ENCODE measurements at regions not wholly inside any gene's neighbourhood (a gene's known extent, or its start where the extent isn't known, plus 50 kb on each side); places are given as distances from the start of the nearest gene placed in this dataset.

DNA sequence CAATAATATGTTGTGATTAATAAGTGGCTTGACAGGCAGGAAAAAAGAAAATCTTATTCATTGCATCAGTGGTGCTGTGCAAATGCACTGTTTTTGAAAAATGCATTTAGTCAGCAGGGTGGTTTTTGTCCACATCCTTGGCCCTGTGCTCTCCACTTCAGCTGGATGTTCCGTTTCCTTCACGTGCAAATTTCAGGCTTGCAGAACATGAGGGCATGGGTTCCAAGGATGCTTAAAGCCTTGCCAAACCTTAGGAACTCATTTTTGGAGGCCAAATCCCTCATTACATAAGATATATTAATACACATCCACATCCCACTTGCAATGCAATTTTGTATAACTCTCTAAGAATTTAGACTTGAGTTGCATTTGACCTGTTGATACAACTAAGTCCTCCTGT is 410.1 kb downstream of the PRDM2 start:
- intact Hi-C loops (cut with DNase I): no loop called here
- Histone ChIP-seq H3K9me3 (no peaks in the 10 kb centered on the region), H3K36me3 (no peaks in the 10 kb centered on the region), H3K27ac (no peak overlapping the region), H3K4me3 (no peak overlapping the region), H3K27me3 (ENCODE audit: low read depth) (no peaks in the 10 kb centered on the region), H3K4me1 (no peaks in the 10 kb centered on the region)
- DNase-seq (no peak), ATAC-seq (no peak)
- no peak for TF ChIP-seq CTCF (IDR thresholded peaks at IDR 0.05)

DNA sequence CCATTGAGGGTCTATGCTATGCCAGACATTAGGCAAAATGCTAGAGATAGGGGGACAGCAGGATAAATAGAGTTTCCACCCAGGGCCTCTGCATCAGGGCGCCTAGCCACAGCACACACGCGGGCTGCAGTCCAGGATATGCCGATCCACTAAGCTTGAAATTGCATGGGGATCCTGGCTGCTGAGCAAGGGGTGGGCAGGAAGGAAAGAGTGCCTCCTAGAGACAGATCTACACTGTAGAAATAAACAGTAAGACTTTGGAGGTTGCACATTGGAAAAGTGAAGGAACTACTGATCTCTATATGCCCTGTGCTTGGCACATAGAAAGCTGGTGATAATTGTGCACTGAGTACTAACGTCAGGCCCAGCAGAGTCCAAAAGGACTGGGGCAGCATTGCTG is 411.1 kb downstream of the PRDM2 start:
- Histone ChIP-seq H3K4me1 (no peaks in the 10 kb centered on the region), H3K36me3 (no peaks in the 10 kb centered on the region), H3K9me3 (no peaks in the 10 kb centered on the region), H3K27ac (no peak overlapping the region), H3K4me3 (no peak overlapping the region), H3K27me3 (ENCODE audit: low read depth) (no peaks in the 10 kb centered on the region)
- no peak for ATAC-seq
- intact Hi-C loops (cut with DNase I): no loop called here
- no peak for TF ChIP-seq CTCF (IDR thresholded peaks at IDR 0.05)
- DNase-seq: no peak

GRCh38 chr1:14112613-14113012 is 412.6 kb downstream of the PRDM2 start:
- DNase-seq (no peak), ATAC-seq (no peak)
- Histone ChIP-seq H3K27me3 (ENCODE audit: low read depth) (no peaks in the 10 kb centered on the region), H3K9me3 (no peaks in the 10 kb centered on the region), H3K36me3 (no peaks in the 10 kb centered on the region), H3K4me1 (no peaks in the 10 kb centered on the region), H3K27ac (no peak overlapping the region), H3K4me3 (no peak overlapping the region)
- intact Hi-C loops (cut with DNase I): no loop called here
- TF ChIP-seq CTCF (IDR thresholded peaks at IDR 0.05): no peak

DNA sequence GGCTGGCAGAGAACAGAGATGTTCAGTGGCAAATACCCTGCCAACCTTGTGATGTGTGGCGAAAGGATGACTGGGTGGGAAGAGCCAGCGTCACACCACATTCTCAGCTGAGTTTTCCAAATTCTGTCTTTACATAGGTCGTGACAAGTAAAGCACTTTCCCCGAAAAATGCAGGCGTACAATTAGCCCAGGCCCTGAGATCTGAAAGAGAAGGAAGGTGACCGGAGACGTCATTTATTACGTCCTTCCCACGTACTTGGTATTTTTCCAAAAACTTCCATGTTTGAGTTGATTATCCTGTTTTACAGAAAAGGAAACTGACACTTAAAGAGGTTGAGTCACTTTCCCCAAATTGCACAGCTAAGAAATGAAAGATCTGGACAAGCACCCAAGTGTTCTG is 413.3 kb downstream of the PRDM2 start:
- Histone ChIP-seq H3K36me3 (no peaks in the 10 kb centered on the region), H3K4me3 (no peak overlapping the region), H3K9me3 (no peaks in the 10 kb centered on the region), H3K27ac (no peak overlapping the region), H3K27me3 (ENCODE audit: low read depth) (no peaks in the 10 kb centered on the region), H3K4me1 (no peaks in the 10 kb centered on the region)
- no peak for TF ChIP-seq CTCF (IDR thresholded peaks at IDR 0.05)
- ATAC-seq (no peak), DNase-seq (no peak)
- intact Hi-C loops (cut with DNase I): no loop called here

DNA sequence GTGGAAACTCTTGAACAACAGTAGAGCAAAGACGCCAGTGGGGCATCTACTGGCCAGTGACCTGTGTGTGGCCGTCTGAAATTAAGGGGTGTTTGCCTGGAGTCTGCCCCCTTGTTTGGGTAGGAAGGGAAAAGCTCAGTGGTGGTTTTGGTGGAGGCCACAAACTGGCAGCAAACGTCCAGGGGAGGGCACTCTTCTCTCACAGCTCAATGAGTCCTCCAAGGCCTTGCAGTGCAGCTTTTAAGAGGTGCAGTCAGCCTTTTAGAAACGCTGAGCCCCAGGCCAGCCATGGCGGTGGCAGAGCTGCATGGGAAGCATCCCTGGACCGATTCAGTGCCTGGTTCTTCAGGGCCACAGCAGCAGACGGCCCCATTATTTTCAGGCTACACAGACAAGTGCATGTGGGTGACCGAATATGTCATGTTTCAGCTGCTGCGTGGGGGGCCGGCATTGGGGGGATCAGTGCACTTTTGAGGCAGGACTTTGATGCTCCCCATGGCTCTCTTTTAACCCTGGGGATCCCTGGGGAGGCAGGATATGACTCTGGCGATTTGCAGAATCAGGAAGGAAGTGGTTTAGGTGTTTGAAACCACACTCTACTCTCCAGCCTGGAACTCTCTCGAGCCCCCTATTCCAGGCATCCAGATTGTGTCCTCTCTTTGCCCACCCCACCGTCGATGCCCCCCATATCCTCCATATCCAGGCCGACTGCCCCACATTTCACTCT is 414.0 kb downstream of the PRDM2 start:
- peak; percentile 60 for TF ChIP-seq CTCF (IDR thresholded peaks at IDR 0.05)
- H3K36me3 ChIP-seq: no peaks in the 10 kb centered on the region
- DNase-seq: peak; percentile 46
- no peaks in the 10 kb centered on the region for H3K27me3 ChIP-seq (ENCODE audit: low read depth)
- H3K4me1 ChIP-seq: no peaks in the 10 kb centered on the region
- no peak overlapping the region for H3K4me3 ChIP-seq
- H3K27ac ChIP-seq: no peak overlapping the region
- intact Hi-C loops (cut with DNase I): no loop called here
- H3K9me3 ChIP-seq: no peaks in the 10 kb centered on the region
- peak; percentile 69 to 77 for ATAC-seq

Measured in lower lobe of right lung (tissue), 2 donors.